Stimulated activated CD4-positive, alpha-beta T cell treated with anti-CD3 and anti-CD28 coated beads, Interleukin-15, amount 100 ng/mL, for 24 hours (primary cell): ENCODE measurements at regions not wholly inside any gene's neighbourhood (a gene's known extent, or its start where the extent isn't known, plus 50 kb on each side); places are given as distances from the start of the nearest gene placed in this dataset.
A peak's percentile ranks its signal among the peaks of the same experiment; 100 is the strongest.
"Not testable (repeated sequence)": the region's sequence is repeated elsewhere in the genome, so short reads cannot be mapped to it uniquely, and the experiment has no call there.

Experiments
- DNase-seq: peaks from one replicate; pipeline ENCODE4 v3.0.0-alpha.2; 2020

DNA sequence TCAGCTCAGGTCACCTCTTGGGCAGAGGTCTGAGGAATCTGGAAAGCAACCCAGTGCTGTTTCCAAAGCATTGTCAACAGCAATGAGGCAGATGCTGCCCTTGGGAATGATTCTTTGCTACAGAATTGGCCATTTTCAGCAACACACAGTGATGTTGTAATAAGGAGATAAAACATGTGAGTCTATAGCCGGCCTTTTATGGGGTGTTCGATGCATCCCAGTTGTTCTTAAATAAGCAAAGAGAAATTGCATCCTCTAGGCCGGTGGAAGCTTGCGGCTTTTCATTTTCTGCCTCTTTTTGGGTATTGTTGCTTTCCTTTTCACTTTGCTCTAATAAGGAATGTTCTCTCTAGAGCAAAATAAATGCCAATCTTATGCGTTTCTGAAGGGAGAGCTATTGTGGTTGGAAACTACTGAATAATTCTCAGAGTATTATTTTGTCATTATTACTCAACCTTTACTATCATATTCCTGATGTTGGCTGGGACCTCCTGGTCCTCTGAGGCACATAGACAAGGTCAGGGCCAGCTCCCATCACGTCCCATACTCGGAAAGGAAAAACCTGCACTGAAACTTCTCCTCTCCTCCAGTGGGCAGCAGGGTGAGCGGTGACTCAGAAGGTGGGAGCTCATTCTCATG lies 214.2 kb downstream of the CDH26 start:
- no peak for DNase-seq

DNA sequence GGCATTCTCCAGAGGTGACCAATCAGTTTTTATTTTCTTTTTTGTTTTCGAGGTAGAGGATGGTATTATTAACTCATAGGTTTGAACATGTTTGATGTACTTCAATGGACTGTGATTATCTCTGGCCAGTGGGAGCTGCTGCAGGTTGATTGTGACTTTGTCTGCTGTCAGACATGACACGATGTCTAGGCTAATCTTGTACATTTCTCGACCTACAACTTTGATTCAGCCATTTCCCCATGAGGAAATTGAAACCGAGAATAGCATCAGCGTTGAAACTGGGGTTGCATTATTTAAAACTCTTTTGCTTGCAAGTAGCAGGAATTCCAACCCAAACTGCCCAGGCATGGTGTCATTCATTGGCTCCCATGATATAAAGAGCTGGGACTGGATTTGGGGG lies 218.9 kb downstream of the CDH26 start:
- no peak for DNase-seq

DNA sequence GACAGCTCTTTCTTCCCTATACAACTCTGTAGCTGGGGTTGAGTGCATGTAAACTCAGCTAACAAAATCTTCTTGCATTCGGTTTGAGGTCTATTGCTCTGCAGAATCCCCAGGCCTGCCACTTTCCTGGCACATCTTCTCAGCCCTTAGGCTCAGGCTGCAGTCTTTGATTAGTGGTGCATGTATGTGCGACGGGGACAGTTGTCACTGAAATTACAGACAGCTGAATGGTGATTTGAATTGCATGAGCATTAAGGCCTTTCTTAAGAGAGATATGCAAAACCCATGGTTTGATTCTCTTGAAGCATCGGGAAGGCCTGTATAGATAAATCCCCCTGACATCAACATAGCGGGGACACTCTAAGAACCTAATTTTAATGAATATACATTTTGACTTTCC lies 222.8 kb downstream of the CDH26 start:
- no peak for DNase-seq

DNA sequence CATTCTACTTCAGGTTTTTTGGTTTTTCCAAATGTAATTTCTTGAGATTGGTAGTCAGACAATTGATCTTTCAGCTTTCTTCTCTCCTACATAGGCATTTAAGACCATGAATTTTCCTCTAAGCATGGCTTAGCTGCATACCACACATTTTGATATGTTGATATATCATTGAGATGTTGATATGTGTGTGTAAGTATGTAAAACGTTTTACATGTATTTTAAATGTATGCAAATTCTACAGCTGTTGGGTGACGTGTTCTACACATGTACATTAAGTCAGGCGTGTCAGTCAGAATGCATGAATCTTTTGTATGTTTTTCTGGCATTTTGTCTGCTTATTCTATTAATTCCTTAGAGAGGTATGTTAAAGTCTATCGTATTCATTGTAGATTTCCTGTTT lies 228.2 kb downstream of the CDH26 start:
- no peak for DNase-seq

DNA sequence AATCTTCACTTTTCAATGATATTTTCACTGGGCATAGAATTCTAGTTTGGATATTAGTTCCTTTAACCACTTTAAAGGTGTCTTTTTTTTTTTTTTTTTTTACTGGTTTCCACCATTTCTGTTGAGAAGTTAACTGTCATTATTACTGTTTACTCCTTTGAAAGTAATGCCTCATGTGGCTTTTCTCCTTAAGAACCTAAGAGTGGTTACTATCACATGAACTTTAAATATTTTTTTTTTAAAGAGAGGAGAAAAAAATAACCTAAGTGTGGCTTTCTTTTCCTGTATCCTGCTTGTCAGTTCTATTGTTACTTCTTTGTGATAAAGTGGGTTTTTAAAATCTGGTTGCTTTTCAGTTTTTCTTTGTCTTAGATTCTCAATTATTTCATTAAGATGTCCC lies 229.5 kb downstream of the CDH26 start:
- DNase-seq: no peak

DNA sequence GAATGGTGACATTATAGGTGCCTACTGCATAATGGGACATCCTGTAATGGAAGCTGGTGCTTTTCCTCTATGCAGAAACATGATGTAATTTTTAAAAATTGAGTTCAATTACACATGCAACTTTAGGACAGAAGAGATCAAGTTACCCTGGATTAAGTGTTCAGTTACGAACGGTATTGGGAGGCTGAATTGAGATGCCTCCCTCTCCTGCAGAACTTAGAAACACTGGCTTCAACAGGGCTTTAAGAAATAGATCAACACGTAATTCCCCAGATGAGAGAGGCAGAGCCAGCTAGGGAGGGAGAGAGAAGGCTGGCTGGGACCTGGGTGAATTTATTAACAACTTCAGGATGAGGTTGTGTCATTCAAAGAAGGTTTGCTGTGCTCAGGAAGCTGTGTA lies 232.8 kb downstream of the CDH26 start:
- no peak for DNase-seq

DNA sequence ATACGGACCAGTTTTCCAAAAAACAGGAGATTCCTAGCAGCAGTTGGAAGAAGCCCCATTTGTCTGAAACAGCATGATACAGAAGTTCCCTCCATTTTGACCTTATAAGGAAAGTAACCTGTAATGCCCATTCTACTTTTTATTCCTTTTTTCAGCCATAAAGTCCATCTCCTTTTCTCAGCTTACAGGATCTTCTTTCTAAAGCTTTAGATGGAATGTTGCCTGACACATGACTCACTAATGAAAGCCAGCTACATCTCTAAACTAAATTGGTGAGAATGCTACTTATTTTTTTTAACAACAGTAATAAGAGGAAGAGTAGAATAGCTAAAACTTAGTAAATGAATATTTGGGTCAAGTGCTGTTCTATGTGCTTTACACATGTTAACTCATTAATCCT lies 234.1 kb downstream of the CDH26 start:
- no peak for DNase-seq

DNA sequence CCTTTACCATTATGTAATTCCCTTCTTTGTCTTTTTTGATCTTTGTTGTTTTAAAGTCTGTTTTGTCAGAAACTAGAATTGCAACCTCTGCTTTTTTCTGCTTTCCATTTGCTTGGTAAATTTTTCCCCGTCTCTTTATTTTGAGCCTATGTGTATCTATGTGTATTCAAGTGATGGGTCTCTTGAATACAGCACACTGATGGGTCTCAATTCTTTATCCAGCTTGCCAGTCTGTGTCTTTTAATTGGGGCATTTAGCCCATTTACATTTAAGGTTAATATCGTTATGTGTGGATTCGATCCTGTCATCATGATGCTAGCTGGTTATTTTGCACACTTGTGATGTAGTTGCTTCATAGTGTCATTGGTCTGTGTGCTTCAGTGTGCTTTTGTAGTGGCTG lies 240.9 kb downstream of the CDH26 start:
- not testable (repeated sequence) for DNase-seq

DNA sequence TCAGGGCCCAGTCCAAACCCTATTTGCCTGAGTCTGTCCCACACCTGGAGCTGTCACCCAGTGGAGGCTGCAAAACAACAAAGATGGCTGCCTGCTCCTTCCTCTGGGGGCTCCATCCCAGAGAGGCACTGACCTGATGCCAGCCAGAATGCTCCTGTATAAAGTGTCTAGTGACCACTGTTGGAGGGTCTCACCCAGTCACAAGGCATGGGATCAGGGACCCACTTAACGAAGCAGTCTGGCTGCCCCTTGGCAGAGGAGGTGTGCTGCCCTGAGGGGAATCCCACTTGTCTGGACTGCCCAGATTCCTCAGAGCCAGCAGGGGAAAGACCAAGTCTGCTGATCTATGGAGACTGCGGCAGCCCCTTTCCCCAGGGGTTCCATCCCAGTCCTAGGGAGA lies 241.6 kb downstream of the CDH26 start:
- DNase-seq: no peak

DNA sequence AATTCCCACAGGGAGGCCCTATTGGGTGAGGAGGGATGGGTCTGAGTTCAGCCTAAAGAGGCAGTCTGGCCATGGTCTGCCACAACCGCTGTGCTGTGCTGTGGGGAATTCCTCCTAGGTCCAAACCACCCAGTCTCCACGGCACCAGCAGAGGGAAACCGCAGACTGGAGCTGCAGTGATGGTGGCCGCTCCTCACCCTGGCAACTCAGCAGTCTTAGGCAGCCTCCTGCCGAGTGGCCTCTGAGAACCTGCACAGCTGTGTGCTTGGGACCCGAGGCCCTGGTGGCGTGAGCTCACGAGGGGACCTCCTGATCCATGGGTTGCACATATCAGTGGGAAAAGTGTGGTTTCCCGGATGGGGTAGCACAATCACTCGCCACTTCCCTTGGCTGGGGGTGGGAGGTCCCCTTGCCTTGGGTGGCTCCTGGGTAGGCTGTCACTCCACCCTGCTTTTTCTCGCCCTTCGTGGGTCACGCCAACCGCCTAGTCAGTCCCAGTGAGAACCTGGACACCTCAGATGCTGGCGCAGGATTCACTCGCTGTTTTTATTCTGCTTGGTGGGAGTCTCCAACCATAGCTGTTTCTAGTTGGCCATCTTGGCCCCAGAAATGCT lies 242.2 kb downstream of the CDH26 start:
- DNase-seq: no peak

DNA sequence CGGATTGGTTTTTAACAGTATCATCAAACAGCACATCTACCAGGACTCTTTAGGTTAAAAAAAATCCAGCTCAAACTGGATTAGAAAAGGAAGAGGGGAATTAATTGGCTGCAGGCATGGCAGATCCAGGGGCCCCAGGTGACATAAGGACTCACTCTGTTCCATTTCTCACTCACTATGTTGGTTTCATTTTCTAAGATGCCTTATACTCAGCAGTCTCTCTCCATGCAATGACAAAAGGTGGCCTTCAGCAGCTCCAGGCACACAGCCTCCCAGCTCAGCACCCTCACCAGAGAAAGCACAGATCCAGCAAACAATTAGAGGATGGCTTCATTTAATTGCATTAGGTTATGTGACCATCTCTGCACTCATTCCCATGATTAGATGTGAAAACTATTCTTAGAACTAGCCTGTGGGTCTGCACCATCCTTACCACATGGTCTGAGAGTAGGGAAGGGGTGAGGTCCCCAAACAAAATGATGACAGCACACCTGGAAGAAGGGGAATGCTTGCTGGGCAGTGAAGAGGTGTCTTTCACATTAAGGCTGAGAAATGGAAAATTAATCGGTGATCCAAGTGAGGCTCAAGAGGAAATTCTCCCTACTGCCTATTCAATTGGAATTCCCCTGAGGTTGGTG lies 243.1 kb downstream of the CDH26 start:
- no peak for DNase-seq

DNA sequence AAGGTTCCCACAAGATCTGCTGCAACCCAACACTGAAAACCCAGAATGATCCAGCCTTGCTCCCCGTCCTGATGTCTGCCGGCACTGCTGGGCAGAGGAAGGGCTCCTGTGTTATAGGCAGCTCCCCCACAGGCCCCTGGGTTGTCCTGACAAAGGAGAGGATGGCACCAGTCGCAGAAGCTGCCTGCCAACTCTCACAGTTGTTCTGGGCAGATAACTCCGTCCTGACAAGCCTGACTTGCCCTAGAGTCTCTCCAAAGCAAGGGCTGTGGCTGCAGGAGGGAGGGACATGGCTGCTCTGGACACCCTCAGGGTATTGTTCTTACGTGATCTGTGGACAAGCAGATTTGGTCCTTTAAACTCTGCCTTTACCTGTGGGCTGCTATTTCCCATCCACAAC lies 243.8 kb downstream of the CDH26 start:
- DNase-seq: no peak

DNA sequence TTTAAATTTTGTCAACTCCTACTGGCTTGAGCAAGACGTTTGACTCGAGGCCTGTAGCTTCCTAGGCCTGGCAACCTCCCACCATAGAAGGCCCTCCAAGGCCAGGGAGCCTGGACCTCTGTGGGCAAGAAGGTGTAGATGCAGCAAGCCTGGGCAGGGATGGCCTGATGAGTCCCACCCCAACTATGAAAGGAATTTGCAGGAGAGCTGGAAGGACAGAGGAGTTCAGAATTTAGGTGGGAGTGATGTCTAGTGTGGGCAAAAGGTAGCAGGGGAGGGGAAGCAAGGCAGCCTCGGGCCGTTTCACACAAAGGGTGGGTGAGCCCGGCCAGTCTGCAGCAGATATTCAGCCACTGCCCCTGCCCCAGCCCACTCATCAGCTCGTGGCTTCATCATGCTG lies 245.2 kb downstream of the CDH26 start:
- no peak for DNase-seq

DNA sequence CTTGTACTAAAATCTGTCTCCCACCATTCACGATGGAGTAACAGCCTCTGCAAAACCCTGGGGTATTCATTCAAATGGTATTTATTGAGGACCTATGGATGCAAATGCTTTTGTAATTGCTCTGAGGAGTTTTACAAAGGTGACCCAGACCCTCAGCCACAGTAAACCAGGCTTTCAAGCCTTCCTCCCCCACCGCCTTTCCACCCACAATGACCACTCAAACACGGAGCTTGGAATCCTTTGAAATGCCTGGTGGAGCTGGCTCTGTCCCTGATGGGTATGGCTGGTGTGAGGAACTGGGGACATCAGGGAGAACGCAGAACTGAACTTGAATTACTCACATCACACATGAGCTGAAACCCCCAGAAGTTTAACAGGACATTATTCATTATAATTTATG lies 246.4 kb downstream of the CDH26 start:
- no peak for DNase-seq

DNA sequence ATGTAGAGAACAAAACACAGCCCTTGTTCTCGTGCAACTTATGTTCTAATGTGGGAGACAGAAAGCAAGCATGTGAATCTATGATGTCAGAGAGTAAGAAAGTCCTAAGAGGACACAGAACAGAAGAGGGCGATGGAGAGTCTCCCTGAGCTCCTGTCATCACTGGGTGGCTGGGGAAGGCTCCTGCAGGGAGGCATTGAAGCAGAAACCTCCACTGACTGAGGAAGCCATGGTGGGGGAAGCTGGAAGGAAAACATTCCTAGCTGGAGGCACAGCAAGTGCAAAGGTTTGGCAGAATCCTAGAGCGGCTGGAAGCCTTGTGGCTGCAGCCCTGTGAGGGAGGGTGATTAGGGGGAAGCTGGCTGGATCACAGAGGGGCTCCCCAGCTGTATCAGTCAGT lies 248.0 kb downstream of the CDH26 start:
- peak; percentile 8 for DNase-seq

DNA sequence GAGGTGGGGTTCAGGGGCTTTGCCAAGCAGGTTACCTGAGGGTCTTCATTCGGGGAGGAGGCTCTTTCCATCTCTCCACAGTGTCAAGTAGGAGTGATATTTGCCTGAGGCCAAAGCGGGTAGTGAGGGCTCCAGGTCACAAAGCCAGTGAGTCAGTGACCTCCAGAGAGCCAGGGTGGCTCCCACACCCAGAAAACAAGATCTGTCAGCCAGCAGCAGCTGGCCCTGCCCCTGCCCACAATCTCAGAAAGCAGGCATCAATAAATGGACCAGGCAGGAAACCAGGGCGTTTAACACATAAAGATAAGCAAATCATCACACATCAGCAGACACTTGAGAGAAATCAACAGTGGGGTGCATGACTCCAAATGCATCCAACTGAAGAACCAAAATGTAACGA lies 250.8 kb downstream of the CDH26 start:
- DNase-seq: no peak

DNA sequence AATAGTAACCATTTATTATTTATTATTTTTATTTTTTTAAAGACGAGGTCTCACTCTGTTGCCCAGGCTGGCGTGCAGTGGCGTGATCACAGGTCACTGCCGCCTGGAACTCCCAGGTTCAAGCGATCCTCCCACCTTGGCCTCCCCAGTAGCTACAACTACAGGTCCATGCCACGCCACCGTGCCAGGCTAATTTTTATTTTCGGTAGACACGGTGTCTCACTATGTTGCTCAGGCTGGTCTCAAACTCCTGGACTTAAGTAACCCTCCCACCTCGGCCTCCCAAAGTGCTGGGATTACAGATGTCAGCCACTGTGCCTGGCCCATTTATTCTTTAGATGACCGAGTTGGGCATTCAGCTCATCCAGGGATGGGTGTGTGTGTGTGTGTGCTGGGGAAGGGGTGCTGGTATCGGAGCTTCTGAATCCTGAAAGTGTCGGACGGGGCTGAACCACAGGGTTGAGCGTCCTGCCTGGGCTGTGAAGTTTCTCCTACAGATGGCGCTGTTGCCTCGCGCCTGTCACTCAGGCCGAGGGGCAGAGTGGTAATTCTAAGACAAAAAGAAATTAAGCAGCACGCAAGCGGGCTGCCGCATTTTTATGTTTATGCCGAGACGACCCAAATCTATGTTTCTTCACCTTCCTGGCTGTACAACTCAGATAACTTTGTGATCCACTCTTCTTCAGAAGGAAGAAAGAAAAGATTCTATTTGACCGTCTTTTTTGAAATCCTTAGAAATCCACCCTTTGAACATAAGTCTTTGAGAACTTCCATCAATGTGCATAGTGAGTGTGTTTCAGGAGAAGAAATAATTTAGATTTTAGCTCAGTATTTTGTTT lies 252.8 kb downstream of the CDH26 start:
- peak; percentile 74 for DNase-seq

DNA sequence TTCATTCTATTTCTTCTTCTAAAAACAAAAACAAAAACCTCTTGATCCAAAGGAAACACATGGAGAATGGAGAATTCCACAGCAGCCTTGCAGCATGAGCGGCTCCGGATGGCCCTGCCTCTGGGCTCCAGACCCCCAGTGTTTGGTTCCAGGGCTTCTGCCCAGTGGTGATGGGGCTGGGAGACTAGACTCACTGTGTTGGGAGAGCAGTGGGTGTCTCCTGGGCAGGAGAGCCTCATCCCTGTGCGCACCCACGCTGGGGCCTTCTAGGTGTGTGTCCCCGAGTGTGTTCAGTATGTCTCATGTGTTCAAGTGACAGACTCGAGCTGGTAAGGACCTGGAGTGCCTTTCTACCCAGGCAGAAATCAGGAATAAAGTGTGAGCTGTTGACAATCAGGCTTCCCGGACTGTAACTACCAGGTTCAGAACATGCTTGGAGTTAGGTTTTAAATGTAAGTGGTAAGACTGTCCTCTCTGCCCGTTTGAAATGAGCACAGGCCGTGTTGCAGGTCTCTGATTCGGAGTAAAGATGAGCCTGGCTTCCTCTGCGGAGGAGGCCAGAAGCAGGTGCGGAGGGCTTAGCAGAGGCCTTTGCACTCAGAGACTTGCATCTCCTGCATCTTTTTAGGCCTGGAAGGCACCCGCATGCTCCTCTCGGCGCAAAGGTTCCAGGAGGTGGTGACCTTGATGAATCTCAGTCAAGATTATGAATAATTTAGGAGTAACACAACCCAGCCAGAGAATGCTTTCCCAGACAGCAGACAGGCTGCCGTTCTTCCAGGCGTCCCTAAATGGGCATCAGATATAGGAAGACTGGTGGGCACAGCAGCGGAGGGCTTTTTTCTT lies 253.6 kb downstream of the CDH26 start:
- no peak for DNase-seq

DNA sequence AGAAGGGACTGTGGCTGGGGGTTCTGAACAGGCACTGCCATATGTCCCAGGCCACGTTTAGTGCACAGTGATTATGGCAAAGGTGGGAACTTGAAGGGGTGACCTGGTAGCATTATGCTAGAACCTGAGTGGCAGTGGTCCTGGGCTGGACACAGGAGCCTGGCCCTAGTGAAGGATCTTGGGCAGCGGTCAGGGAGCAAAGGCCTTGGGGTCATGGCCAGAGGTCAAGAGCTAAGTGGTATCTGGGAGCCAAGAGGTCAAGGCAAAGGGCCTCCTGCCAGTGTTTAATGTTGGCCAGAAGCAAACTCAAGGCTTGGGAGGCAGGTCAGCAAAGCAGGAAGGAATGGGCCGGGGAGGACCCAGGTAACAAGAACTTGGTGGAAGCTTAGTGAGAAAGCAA lies 254.5 kb downstream of the CDH26 start:
- no peak for DNase-seq

DNA sequence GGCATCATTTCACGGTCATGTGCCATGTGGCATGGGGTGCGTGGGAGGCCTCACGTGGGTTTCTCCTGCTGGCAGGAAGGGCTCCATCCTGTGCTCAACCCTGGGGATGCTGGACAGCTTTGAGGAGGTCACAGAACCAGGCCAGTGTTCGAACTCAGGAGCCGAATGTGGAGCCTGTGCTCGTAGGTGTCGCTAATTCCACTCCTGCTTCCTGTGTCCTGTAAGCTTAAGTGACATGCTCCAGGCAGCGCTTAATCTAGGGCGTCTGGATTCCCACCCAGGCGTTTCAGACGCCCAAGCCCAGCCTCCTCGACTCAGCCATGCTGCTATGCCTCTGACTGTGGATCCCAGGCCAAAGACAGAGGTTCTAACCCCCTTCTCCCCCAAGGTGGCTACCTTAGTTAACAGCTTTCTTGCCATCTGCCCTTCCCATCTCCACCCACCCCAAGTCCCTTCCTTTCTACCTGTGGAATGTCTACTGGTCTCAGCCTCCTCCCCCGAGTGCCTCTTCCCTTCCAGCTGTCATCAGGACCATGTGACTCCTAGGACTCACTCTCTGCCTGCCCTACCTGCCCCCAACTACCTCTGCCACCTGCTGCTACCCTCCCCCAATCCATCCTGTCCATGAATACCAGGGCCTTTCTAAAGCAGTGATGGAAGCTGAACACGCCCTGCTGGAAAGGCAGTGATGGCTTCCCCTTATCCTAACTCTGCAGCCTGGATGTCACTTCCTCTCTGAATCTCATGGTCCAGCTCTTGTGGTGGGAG lies 255.1 kb downstream of the CDH26 start:
- DNase-seq: no peak

DNA sequence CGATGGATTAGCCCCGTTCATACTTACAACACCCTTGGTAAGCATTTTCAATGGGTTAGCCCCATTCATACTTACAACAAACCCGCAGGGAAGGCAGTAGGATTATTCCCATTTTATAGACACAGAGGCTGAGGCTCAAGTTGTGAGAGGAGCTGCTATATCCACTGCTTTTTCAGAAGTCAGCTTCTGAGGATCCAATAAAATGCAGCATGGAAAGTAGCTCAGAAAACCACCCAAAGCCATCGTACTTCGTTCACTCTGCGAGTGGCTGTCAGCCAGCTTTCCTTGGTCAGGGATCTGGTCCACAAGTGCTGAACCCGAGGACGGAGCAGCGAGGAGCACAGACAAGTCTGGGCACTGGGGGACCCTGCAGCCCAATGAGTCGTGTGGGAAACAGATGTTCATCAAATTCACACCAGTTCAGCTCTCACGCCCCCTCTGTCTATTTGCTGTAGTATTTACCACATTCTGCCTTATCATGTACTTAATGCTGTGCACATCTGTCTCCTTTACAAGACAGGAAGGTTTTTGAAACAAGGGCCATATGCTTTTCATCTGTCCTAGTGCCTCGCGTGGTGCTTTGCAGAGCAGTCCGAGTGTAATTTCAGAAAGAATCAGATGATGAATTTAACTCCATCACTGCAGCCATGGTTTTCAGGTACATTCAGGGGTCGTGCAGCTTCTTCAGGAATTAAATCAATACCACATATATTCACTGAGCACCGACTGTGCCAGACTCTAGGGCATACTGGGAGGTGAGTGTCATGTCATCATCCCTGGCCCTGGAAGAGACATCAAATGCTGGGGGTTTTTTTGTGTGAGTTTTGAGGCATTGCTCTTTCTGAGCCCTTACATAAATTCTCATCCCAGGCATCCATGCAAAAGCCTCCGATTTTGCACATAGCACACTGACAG lies 256.9 kb downstream of the CDH26 start:
- DNase-seq: no peak
